ENCODE measurements at regions not wholly inside any gene's neighbourhood (a gene's known extent, or its start where the extent isn't known, plus 50 kb on each side); places are given as distances from the start of the nearest gene placed in this dataset.
"Not testable (repeated sequence)": the region's sequence is repeated elsewhere in the genome, so short reads cannot be mapped to it uniquely, and the experiment has no call there.

DNA sequence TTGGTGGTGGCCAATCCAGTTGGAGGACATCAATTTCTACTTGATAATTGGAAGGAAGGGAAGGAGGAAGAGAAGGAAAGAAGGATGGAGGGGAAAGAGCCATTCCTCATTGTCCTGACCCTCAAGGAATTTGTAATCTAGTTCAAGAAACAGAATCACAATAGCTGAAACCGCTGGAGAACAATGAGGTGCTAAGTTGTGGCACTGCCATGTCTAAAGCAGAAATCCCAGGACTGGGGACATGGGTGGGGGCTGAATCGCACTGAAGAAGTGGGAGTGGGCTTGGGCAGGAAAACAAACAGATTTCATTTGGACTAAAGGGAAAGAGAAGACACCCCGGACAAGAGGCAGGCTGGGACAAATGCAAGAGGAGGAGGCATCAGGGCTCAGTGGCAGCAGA lies 183.6 kb downstream of the UACA start:
- no peak for DNase-seq (ENCODE audit: insufficient read length, low spot score)
- FAIRE-seq: no peak

GRCh38 chr15:70578196-70578595 lies 185.2 kb downstream of the UACA start:
- peak; percentile 59 for FAIRE-seq
- DNase-seq (ENCODE audit: insufficient read length, low spot score): no peak

DNA sequence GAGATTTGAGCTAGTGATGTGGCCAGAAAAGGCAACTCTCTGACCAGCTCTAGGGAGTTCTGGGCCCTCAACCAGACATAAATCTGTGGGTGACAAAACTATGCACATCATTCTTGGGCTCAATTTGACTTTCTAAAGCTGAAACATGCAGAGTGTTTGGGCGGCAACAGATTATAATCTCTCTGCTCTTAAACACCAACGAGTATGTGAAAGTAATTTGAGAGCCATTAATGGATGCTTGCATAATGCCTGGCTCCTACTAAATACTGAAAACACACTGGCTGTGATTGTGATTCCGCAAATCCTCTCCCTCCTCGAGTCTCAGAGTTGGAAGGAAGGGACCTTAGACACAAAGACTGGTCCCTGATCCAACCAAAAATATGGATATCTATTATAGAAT lies 186.7 kb downstream of the UACA start:
- DNase-seq (ENCODE audit: insufficient read length, low spot score): no peak
- FAIRE-seq: peak; percentile 4

DNA sequence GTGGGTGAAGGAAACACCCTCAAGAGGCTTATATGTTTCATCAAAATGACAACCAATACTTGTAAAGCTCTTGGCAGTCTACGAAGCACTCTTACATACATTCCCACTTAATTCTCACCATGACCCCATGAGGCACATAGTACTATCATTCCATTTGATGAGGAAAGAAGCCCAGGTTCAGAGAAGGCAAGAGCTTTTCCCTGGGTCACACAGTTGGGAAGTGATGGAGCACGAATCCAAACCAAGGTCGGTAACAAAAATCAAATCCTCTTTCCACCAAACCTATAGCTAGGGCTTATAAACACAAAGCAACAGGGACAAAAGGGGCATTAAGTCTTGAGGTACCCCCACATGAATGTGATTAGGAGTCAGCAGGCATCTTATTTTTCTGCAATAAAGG lies 187.1 kb downstream of the UACA start:
- DNase-seq (ENCODE audit: insufficient read length, low spot score) (no peak), FAIRE-seq (no peak)

GRCh38 chr15:70575231-70576226 lies 187.8 kb downstream of the UACA start:
- DNase-seq (ENCODE audit: insufficient read length, low spot score): no peak
- FAIRE-seq: no peak

GRCh38 chr15:70574325-70574724 lies 189.0 kb downstream of the UACA start:
- not testable (repeated sequence) for FAIRE-seq; DNase-seq (ENCODE audit: insufficient read length, low spot score)

DNA sequence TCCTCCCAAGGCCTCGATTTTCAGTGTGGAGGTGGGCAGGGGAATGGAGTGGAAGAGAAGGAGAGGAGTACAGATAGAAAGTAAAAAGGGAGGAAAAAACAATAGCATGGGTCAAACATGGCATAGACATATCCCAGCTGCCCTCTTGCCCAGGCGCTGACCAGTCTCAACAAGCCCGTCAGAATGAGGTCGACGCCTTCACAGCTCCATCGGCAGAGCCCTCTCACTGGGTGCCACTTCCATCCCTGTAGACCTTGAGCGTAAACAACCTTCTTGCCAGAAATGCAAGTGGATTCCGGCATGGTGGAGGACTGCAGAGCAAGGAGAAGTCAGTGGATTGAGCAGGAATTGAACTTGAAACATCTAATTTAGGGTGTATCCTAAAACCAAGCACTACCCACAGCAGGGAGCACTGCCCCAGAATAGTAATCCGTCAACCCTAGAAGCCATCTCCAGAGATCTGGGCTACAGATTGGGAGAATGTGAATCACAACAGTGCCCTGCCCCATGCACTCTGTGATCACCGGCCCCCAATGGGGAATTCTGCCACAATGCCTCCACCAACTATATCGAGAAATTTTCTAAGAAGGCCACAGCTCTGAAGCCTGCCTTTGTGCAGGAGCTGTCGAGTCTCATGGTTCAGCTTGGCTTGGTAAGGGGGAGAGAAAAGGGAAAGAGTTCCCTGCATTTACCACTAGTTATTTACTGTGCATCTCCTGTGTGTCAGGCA lies 190.1 kb downstream of the UACA start:
- FAIRE-seq (no peak), DNase-seq (ENCODE audit: insufficient read length, low spot score) (no peak)

DNA sequence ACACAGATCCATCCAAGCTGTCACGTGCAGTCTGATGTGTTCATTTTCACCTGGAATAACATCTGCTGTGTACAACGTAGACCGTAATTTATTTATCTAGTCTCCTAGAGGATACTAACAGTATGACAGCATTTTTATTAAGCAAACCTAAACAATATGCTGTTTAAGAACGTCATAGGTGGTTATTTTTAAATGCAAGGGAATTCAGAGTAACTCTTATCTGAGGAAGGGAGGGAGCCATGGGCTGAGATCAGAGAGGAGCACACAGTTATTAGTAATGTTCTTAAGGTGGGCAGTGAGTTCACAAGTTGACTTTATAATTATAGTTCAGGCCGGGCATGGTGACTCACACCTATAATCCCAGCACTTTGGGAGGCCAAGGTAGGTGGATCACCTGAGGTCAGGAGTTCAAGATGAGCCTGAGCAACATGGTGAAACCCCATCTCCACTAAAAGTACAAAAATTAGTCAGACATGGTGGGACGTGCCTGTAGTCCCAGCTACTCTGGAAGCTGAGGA lies 193.6 kb downstream of the UACA start:
- FAIRE-seq (peak; percentile 31), DNase-seq (ENCODE audit: insufficient read length, low spot score) (no peak)

- FAIRE-seq: peak; percentile 40
- DNase-seq (ENCODE audit: insufficient read length, low spot score): peak; percentile 87
Measured at GRCh38 chr15:70569091-70569713, 194.2 kb downstream of the UACA start.

- FAIRE-seq: no peak
- no peak for DNase-seq (ENCODE audit: insufficient read length, low spot score)
Measured at GRCh38 chr15:70566989-70567388, 196.4 kb downstream of the UACA start.

- DNase-seq (ENCODE audit: insufficient read length, low spot score): no peak
- FAIRE-seq: peak; percentile 38
Measured at GRCh38 chr15:70566047-70566835, 197.1 kb downstream of the UACA start.

DNA sequence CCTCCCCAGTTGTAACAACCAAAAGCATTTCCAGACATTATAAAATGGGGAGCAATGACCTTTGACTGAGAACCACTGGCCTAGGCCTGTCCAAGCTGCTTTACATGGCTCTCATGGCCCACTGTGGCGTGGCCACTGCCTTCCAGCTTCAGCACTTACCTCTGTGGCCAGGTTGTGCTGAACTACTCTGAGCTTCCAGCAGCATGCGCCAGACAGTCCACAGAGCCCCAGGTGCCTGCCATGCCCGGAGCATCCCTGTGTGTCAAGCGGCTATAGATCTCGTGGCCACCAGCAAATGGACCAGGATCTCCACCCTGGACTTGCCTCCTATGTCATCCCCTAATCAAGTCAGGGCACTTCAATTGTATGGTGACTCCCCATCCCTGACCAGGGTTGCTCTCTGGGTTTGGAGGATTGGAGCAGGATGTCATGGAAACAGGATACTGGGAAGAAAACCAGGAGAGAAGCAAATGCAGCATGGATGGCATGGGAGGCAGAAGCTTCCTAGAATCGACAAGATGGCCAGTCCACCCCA lies 199.7 kb downstream of the UACA start:
- no peak for FAIRE-seq
- DNase-seq (ENCODE audit: insufficient read length, low spot score): no peak

DNA sequence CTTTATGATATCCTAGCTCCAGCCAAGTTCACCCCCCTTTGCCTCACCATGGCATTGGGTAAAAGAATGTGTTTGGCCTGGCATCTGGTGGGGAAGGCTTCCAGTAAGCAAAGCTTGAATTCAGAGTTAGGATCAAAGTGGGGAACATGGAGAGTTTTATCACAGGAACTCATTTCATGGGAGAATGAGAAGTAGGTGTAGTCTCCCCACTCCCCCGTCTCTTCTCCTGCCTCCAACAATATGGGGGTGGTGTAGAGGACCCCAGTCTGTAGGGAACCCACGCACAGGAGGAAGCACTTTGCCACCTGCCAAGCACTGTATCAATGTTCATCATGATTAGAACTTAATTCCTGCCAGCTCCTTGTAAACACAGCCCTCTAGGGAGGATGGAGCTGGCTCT lies 200.5 kb downstream of the UACA start:
- FAIRE-seq: no peak
- DNase-seq (ENCODE audit: insufficient read length, low spot score): no peak

DNA sequence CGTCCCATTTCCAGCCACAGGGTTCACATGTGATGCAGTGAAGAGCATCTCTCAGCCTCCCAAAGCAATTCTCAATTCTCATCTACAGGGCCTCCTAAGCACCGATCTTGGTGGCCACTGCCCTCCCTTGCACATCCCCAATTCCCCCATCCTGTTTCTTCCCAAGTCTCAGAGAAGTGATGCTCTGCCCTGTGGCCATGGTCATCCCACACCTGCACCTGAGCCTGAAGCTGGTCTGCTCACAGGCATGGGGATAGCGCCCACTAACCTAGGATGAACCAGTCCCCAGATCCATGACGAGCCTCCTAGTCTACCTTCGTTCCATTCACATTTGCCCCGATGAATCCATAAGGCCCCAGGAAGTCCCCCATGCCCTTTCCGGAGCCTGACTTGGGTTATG lies 201.5 kb downstream of the UACA start:
- no peak for DNase-seq (ENCODE audit: insufficient read length, low spot score)
- no peak for FAIRE-seq

DNA sequence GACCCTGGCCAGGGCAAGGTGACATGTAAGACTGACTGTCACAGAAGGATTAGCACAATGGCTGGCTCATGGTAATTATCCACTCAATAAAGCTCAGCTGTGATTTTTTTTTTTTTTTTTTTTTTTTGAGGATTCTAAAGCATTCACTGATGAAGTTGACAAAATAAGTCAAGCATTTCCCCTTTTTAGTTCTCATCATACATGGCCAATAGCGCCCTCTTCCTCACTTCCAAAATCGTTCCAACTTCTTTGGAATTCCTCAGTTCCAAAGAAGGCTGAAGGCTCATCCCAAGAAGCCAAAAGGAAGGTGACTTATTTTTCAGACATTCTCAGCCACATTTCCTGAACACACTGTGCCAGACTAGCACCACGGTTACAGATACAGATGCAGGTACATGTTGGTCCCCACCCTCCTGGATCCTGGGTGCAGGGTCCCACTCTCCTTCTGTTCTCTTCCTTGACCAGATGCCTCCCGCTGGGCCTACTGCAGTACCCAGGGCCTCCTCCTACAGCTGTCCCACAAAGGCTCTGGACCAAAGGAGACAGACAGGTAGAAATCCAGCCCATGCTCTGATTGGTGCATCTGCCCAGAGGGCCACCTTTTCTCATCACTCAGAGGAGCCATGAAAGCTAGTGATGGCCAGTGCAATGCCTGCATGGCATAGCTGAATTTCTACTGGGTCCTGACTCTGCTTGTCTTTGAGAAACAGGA lies 202.6 kb downstream of the UACA start:
- DNase-seq (ENCODE audit: insufficient read length, low spot score) (no peak), FAIRE-seq (no peak)

DNA sequence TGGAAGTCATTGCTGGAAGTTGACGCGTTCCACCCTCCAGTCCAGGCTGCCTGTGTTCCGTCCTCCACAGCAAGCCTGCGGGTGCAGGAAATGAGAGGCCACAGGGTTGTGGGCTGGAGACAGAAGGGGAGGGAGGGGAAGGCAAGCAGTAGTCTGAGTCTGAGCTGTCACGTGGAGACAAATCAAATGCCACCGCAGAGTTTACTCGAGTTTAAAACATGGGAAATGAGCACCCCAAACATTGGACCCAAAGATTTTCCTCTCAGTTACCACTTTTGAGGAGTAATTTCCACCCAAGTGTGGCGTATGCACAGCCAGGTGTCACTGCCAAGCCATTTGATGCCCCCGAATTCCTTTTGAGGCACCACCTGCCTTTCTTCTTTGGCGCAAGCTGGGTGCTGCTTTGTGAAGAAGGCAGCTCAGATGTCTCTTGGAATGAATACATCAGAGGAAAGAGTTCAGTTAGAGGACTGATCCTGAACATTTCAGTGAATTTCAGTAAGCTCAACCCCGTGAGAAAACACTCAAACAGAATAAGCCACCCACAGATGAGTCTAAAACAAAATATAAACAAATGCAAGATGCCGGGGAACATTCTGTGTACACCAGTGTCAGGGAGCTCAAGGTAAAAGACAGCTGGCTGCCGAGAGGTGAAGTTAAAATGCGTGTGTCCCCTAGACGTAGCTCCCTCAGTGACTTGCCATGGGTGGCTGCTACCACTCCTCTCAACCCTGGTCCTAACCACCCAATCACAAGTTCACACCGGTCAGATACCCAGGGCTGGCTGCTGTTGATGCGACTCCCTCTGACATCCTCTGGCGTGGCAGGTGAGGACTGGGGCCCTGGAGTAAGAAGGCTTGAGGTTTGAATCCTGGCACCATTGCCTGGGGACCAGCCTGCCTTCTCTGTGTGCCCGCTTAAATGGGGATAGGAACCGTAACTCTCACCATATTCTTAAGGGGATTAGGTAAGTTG lies 203.8 kb downstream of the UACA start:
- FAIRE-seq: peak; percentile 42
- DNase-seq (ENCODE audit: insufficient read length, low spot score): no peak

DNA sequence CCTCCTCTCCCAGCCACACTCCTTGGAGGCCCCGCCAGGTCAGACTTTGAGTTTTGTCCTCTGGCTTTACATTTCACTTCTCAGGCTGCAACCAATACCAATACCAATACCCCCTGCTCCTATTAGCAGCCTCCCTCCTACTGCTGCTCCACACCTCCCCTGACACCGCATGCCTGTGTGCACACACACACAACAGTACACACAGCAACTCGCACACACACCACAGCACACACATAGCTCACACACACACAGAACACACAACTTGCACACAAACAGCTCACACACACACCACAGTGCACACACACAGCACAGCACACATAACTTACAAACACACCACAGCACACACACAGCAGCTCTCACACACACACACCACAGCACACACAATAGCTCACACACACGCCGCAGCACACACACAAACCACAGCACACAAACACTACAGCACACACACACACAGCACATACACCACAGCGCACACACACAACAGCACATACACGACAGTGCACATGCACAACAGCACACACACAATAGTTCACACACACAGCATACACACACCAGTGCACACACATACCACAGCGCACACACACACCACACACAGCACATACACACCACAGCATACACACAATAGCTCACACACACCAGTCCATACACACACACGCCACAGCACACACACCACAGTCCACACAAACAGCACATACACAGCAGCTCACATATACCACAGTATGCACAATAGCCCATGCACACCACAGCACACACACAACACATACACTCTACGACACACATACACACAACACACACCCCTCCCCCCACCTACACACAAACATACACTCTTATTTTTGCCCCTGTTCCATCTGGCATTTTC lies 204.7 kb downstream of the UACA start:
- FAIRE-seq (peak; percentile 99), DNase-seq (ENCODE audit: insufficient read length, low spot score) (no peak)
